Stimulated activated CD4-positive, alpha-beta T cell treated with anti-CD3 and anti-CD28 coated beads, TNF-alpha, amount 100 ng/mL, for 48 hours (primary cell): ENCODE measurements at regions not wholly inside any gene's neighbourhood (a gene's known extent, or its start where the extent isn't known, plus 50 kb on each side); places are given as distances from the start of the nearest gene placed in this dataset.

Experiments
- DNase-seq, 3 donors: peaks; one replicate each; pipeline ENCODE4 v3.0.0-alpha.2; 2020; ENCODE audit warnings: low read depth in 3 of 3

DNA sequence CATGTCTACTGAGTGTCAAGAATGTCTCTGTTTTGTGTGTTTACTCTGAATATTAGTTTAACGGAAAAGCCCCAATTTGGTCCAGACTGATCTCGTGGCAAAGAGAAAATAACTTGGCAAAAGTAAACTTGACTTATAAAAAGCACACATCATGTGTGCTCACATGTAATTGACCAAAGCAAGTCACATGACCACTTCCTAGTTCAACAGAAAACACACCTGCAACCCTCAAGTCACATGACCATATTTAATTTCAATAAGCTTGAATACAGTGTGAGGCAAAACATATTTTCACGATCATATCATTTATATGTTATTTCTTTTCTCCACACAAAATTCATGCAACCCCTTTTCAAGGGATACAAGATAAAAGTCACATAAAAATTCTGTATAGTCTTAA is 662.4 kb downstream of the SLITRK1 start:
- DNase-seq: no peak

DNA sequence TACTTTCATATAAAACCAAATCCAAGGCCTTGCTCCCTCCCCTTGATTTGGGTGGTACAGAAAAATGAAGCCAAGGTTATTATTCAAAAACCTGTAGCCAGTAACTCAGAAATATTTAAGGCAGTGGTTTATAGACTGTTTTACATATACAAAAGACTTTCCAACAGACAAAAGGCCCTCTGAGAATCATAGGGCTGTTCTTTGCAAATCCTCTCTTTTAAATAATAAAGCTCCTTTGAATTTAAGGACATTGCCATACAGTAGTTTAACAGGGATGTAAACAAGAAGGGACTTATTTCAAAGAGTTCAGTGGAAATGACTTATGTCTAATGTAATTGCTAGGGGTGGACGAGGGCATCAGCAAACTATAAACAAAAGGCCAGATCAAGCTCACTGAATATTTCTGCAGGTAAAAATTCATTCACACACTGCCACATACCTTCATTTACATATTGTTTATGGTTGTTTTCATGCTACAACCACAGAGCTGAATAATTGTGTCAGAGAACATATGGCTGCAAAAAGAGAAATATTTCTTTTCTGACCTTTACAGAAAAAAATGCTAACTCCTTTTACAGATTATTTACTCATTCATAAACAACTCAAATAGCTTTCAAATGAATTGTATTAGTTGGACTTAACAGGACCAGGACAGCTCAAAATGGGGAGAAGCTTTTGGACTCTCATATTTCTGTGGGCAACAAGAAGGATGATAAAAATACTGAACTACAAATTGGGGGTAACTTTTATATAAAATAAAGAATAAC is 665.6 kb downstream of the SLITRK1 start:
- DNase-seq: no peak

GRCh38 chr13:83215627-83216026 is 666.6 kb downstream of the SLITRK1 start:
- DNase-seq: no peak

- DNase-seq: no peak
These were observed 667.8 kb downstream of the SLITRK1 start for GRCh38 chr13:83214452-83214851.

DNA sequence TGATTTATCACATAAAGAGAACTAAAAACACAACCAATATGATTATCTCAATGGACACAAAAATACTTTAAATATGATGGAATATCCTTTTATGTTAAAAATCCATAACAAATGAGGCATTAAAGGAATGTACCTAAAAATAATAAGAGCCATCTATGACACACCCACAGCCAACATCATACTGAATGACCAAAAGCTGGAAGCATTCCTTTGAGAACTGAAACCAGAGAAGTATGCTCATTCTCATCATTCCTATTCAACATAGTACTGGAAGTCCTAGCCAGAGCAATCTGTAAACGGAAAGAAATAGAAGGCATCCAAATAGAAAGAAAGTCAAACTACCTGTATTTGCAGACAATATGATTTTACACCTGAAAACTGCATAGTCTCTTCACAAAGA is 671.0 kb downstream of the SLITRK1 start:
- DNase-seq: no peak

DNA sequence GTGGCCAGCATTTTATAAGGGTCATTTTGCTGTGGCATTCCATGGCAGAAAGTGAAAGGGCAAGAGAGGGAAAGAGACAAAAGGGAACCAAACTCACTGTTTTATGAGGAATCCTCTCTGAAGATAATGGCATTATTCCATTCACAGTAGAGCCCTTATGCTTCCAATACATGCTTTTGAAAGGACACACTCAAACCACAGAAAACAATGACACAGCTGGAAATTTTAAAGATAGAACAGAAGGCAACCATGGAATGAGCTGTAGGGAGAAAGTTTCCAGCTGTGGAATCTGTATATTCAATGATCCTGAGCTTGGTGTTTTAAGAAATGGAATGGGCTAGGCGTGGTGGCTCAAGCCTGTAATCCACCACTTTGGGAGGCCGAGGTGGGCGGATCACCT is 677.4 kb downstream of the SLITRK1 start:
- no peak for DNase-seq

GRCh38 chr13:83201506-83201905 is 680.8 kb downstream of the SLITRK1 start:
- no peak for DNase-seq

- DNase-seq: no peak
These were observed 685.0 kb downstream of the SLITRK1 start for GRCh38 chr13:83197316-83197715.

- DNase-seq: no peak
These were observed 692.3 kb downstream of the SLITRK1 start for GRCh38 chr13:83190020-83190419.

DNA sequence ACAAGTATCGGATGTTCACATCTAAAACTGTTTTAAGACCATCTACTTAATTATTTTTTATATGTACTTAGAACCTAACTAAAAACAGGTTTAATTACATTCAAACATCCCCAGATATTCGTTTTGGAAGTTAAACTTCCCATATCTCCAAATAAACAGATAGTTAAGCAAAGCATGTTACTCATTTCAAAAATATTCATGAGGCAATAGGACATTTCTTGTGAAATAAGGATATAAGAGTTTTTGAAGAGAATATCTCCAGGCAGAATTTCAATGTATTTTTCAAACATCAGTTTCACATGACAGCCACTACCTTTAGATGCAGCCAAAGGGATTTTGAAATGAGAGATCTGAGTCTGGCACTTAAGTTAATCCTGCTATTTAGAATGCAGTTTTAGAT is 697.5 kb downstream of the SLITRK1 start:
- DNase-seq: no peak

DNA sequence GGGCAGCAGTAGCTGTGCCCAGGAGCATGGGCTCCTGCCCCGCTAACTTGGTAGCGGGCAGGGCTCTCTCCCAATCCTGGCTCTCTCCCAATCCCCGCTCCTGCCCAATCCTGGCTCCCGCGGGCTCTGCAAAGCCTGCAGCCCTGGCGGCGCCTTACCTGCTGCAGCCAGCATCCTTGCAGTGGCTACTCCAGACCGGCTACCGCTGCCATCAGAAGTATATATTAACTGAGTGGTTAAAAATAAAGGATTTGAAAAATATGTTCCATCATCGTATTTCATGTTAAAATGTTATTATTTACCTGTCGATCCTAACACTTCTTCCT is 698.2 kb downstream of the SLITRK1 start:
- no peak for DNase-seq

DNA sequence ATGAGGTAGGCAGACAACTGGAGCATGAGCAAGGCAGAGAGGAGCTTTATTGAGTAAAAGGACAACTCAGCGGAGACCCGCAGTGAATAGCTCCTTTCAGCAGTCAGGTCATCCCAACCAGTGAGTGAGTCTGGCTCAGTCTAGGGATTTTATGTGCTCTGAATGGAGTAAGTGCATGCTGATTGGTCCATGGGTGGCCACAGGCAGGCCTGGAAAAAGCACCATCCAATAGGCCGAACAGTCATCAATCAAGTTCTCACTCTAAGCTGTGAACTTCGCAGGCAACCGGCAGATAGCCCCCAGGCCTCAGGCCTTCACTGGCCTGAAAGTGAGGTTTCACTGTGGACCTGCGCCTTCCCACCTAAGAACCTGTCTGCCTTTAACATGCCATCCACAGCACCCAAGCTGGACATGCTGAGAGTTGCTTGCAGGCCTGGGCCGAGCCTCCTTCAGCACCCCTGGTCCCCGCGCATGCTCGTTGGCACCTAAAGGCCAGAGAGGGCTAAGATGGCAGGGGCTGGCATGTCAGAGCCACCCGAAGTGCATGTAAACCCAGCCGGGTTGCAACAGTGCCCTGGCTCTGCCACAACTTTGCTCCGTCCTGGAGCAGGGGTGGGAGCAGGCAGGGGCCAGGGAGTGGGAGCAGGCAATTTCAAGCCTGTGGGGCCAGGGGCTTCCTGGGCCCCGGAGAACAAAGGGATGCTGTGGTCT is 698.7 kb downstream of the SLITRK1 start:
- no peak for DNase-seq

DNA sequence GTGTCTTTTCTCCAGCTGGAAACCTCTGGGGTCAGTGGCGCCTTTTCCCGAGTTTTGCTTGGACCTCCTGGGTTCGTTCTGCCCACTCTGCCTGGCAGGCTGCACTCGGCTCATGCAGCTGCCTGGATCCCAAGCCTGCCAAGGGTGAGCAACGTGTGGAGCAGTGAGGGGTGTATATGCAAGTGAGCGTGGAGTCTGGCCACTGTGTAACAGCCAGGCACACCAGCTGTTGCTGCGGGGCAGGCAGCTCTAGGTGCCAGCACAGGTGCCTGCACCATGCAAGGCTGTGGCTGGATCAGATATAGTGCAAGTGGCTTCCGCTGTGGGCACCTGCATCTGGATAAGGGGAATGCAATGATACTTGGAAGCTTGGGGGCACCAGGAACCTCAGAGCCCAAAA is 699.4 kb downstream of the SLITRK1 start:
- no peak for DNase-seq

DNA sequence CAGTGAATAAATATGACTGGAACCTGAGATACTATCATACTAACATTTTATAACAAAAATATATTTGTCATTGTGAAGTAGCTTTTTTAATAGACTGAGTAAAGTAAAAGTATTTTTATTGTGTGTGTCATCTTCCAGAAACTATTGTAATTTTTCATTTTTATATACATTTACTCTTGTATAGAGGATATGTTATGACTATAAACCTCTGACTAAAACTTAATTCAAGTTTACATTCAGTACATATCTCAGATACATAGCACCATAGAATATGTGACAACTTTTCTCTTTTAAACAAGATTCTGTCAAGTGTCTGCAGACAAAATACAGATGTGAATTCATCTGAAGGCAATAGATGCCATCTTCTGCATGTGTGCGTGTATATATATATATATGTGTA is 704.3 kb downstream of the SLITRK1 start:
- DNase-seq: no peak

- DNase-seq: no peak
These were observed 713.7 kb downstream of the SLITRK1 start for GRCh38 chr13:83168590-83168989.

GRCh38 chr13:83167203-83167602 is 715.1 kb downstream of the SLITRK1 start:
- DNase-seq: no peak

DNA sequence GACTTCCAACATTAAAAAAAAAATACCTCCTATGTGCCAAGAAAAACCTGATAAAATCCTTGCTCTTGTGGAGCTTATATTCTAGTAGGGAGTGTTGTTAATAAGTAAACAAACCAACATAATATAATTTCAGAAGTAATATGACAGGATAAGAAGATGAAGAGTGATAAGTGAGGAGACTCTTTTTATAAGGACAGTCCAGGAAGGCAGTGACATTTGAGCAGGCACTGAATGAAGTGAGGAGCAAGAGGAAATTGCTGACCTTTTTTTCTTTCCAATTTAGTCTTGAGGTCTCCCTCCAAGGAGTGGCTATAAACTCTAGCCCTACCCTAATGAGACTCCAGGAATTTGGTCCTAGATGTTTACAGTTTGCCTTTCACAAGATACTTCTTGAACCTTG is 715.7 kb downstream of the SLITRK1 start:
- no peak for DNase-seq

GRCh38 chr13:83162493-83162892 is 719.8 kb downstream of the SLITRK1 start:
- no peak for DNase-seq

DNA sequence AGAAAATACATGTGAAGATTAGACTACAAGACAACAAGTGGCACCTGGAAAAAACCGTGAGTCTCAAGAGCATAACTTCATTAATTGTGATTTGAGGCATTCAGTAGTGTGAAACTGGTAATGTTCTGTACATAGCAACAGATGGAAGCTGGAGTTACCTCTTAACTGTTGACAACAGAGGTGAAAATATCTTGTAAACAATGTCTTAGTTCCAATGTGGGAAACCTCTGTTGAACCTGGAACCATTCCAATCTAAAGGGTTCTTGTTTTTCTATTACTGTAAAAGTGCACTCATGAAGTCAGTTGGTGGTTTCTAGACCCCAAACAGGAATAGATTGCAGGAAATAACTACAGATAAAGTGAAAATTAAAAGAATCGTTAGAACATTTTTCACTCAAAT is 728.4 kb downstream of the SLITRK1 start:
- no peak for DNase-seq

GRCh38 chr13:83151308-83151660 is 731.0 kb downstream of the SLITRK1 start:
- DNase-seq: no peak

- no peak for DNase-seq
These were observed 731.5 kb downstream of the SLITRK1 start for GRCh38 chr13:83150616-83151307.

- DNase-seq: no peak
These were observed 745.6 kb downstream of the SLITRK1 start for GRCh38 chr13:83136660-83137059.

DNA sequence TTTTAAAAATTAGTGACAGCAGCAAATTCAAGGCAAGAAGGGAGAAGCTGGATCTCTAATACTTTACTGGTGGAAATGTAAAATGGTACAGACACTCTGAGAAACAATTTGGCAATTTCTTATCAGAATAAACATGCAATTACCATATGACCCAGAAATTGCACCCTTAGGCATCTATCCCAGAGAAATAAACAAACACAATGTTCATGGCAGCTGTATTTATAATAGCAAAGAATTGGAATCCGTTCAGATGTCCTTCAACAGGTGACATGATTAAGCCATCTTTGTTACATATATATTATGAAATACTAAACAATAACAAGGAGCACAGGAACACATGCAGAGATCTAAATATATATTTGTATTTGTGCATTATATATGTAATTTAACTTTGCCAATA is 756.5 kb downstream of the SLITRK1 start:
- DNase-seq: no peak
